GM12878 (cell line): ENCODE measurements at regions not wholly inside any gene's neighbourhood (a gene's known extent, or its start where the extent isn't known, plus 50 kb on each side); places are given as distances from the start of the nearest gene placed in this dataset.

Experiments
- CHD2 ChIP-seq: IDR thresholded peaks from 2 replicates; pipeline ENCODE4 v1.6.1; 2011; ENCODE audit warnings: low read depth, low read length, improper control_type of control experiment, borderline replicate concordance
- CTCF ChIP-seq, 3 experiments: IDR thresholded peaks in 2 of 3; conservative IDR thresholded peaks in 1 of 3; 2 replicates each; pipeline ENCODE4 v1.5.1; 2011; ENCODE audit warnings: low read depth in 3 of 3, low read length in 3 of 3, mild to moderate bottlenecking in 3 of 3, control low read depth in 2 of 3, moderate library complexity in 2 of 3, inconsistent platforms in 1 of 3, mixed read lengths in 1 of 3; ENCODE audit not compliant: control insufficient read depth in 2 of 3, insufficient read depth in 1 of 3; ENCODE audit errors: extremely low read depth in 1 of 3
- EGR1 ChIP-seq, 2 experiments: IDR thresholded peaks; 1 replicate in 1 of 2; 2 replicates in 1 of 2; pipeline ENCODE4 v1.6.1; 2011 to 2012; ENCODE audit warnings: low read depth in 2 of 2, low read length in 2 of 2, borderline replicate concordance in 1 of 2, mild to moderate bottlenecking in 1 of 2, moderate library complexity in 1 of 2
- POLR2A ChIP-seq: IDR thresholded peaks from 2 replicates; pipeline ENCODE4 v1.6.1; 2011; ENCODE audit warnings: low read depth, mild to moderate bottlenecking, low read length
- RAD21 ChIP-seq: IDR thresholded peaks from 2 replicates; pipeline ENCODE4 v1.6.1; 2011; ENCODE audit warnings: mild to moderate bottlenecking, low read depth, low read length, moderate library complexity; ENCODE audit not compliant: insufficient read depth
- TF ChIP-seq, protein P1 (sequence below): IDR thresholded peaks from 2 replicates; pipeline ENCODE4 v1.6.1; 2011; ENCODE audit warnings: low read depth, mild to moderate bottlenecking, low read length, moderate library complexity, borderline replicate concordance; ENCODE audit errors: extremely low read depth

GRCh38 chr20:22305381-22305780 is 279.0 kb downstream of the FOXA2 start:
- TF ChIP-seq POLR2A (no peak), CTCF (IDR thresholded peaks at IDR 0.05 in 2 of 3, conservative IDR thresholded peaks at IDR 0.05 in 1 of 3; ENCODE audit: control insufficient read depth in 2 of 3, extremely low read depth in 1 of 3, insufficient read depth in 1 of 3, low read depth in 3 of 3, low read length in 3 of 3) (no peak), RAD21 (no peak), EGR1 (IDR thresholded peaks at IDR 0.05; ENCODE audit: borderline replicate concordance in 1 of 2, low read depth in 2 of 2, low read length in 2 of 2) (no peak), CHD2 (no peak)
- TF ChIP-seq, protein P1, sequence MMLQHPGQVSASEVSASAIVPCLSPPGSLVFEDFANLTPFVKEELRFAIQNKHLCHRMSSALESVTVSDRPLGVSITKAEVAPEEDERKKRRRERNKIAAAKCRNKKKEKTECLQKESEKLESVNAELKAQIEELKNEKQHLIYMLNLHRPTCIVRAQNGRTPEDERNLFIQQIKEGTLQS: no peak
